Lower lobe of right lung (tissue), 2 donors: ENCODE measurements at regions not wholly inside any gene's neighbourhood (a gene's known extent, or its start where the extent isn't known, plus 50 kb on each side); places are given as distances from the start of the nearest gene placed in this dataset.
"Not testable (repeated sequence)": the region's sequence is repeated elsewhere in the genome, so short reads cannot be mapped to it uniquely, and the experiment has no call there.

Experiments
- ATAC-seq, 2 donors: fragments of 200-7000 bp; cut with Tn5 transposase; one replicate each; pipeline ENCODE4 v1.9.1; 2020 to 2022; ENCODE audit warnings: mild to moderate bottlenecking in 2 of 2, moderate library complexity in 2 of 2
- DNase-seq: peaks from one replicate; pipeline ENCODE4 v3.0.0-alpha.2; 2020
- H3K27ac ChIP-seq: fragments of 200-600 bp; one replicate; pipeline ENCODE4 v1.8.0; 2022
- H3K27me3 ChIP-seq: fragments of 200-600 bp; one replicate; pipeline ENCODE4 v1.8.0; 2022; ENCODE audit warnings: low read depth
- H3K36me3 ChIP-seq: fragments of 200-600 bp; one replicate; pipeline ENCODE4 v1.8.0; 2022; ENCODE audit warnings: mild to moderate bottlenecking
- H3K4me1 ChIP-seq: fragments of 200-600 bp; one replicate; pipeline ENCODE4 v1.8.0; 2022
- H3K4me3 ChIP-seq: fragments of 200-600 bp; one replicate; pipeline ENCODE4 v1.8.0; 2022; ENCODE audit warnings: mild to moderate bottlenecking
- H3K9me3 ChIP-seq: fragments of 200-600 bp; one replicate; pipeline ENCODE4 v1.8.0; 2022
- CTCF ChIP-seq: fragments of 200-600 bp; IDR thresholded peaks from one replicate; pipeline ENCODE4 v1.8.0; 2022; ENCODE audit warnings: antibody characterized with exemption, mild to moderate bottlenecking
- intact Hi-C: fragments of 100-400 bp; cut with DNase I; formaldehyde crosslinking; loops from one replicate; pipeline ENCODE4 v1.11.0; 2022
- donor health status: DM: no; HTN: yes; CAD: no; lungs with severe emphysema.

GRCh38 chr1:146486300-146487014, 257.6 kb upstream of the NOTCH2NLA start:
- H3K27me3 ChIP-seq, H3K4me1 ChIP-seq, H3K36me3 ChIP-seq, intact Hi-C loops, H3K9me3 ChIP-seq: not testable (repeated sequence)
- Histone ChIP-seq H3K4me3 (peak overlapping the region; percentile 40), H3K27ac (peak overlapping the region; percentile 49)
- peak; percentile 88 to 94 for ATAC-seq
- DNase-seq, result peak; percentile 47

- DNase-seq, ATAC-seq, H3K4me1 ChIP-seq, H3K27me3 ChIP-seq, H3K27ac ChIP-seq, H3K4me3 ChIP-seq, H3K36me3 ChIP-seq, H3K9me3 ChIP-seq, intact Hi-C loops: not testable (repeated sequence)
These were observed 255.4 kb upstream of the NOTCH2NLA start for GRCh38 chr1:146484195-146484594.

GRCh38 chr1:146479188-146479587, 250.4 kb upstream of the NOTCH2NLA start:
- H3K9me3 ChIP-seq, H3K4me3 ChIP-seq, H3K4me1 ChIP-seq, ATAC-seq, intact Hi-C loops, H3K27ac ChIP-seq, DNase-seq, H3K36me3 ChIP-seq, H3K27me3 ChIP-seq: not testable (repeated sequence)

DNA sequence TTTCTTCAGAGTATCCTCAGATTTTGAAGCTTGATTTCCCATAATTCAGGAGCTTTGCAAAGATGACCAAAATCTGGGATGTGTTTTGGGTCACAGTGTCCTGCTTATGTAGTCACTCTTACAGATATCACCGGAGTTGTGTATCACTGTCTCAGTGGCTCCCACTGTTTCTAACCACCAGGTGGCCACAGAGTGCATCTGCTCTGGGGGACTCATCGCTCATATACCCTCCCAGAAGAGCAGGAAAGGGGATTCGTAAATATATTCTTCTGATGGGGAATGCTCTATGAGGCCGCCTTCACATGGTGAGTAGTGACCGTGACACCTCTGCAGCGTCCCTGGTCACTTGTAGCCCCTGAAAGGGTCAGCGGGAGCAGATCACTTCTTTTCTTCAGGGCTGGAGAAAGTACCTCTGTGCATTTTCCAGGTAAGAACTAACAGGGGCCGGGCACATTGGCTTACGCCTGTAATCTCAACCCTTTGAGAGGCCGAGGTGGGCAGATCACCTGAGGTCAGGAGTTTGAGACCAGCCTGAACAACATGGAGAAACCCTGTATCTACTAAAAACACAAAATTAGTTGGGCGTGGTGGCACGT, 249.4 kb upstream of the NOTCH2NLA start:
- intact Hi-C loops, DNase-seq, H3K4me1 ChIP-seq, H3K36me3 ChIP-seq, H3K9me3 ChIP-seq, H3K27me3 ChIP-seq, H3K27ac ChIP-seq, H3K4me3 ChIP-seq: not testable (repeated sequence)
- peak; percentile 60 for TF ChIP-seq CTCF
- ATAC-seq, result peak; percentile 59

DNA sequence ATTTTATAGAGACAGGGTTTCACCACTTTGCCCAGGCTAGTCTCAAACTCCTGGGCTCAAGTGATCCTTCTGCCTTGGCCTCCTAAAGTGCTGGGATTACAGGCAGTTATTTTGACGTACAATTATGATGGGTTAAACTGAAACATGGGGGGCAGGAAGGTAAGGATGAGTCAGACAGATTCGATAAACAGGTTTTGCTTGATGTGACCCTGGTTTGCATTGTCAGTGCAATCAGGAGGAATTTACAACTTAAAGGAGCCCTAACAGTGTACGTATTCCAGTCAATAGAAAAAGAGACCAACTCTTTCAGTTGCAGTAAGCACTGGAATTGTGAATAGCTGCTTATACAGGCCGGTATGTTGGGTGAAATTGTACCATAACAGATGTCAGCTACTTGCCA, 246.3 kb upstream of the NOTCH2NLA start:
- H3K27me3 ChIP-seq, H3K4me3 ChIP-seq, ATAC-seq, H3K36me3 ChIP-seq, H3K27ac ChIP-seq, H3K9me3 ChIP-seq, DNase-seq, intact Hi-C loops, H3K4me1 ChIP-seq: not testable (repeated sequence)

DNA sequence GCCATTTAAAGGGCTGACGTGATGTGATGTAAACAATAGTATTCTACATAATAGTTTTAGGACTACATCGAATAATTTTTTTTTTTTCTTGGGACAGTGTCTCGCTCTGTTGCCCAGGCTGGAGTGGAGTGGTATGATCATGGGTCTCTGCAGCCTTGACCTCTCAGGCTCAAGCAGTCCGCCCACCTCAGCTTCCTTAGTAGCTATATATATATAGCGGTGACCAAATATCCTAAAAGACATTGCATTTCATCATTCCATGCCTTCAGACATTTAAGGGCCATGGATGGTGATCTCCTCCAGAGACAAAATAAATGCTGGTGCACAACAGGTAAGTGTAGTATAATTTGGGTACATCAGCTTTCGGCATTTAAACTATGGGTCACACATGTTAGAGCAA, 245.4 kb upstream of the NOTCH2NLA start:
- DNase-seq, H3K27ac ChIP-seq, H3K36me3 ChIP-seq, H3K27me3 ChIP-seq, H3K9me3 ChIP-seq, ATAC-seq, H3K4me3 ChIP-seq, intact Hi-C loops, H3K4me1 ChIP-seq: not testable (repeated sequence)

DNA sequence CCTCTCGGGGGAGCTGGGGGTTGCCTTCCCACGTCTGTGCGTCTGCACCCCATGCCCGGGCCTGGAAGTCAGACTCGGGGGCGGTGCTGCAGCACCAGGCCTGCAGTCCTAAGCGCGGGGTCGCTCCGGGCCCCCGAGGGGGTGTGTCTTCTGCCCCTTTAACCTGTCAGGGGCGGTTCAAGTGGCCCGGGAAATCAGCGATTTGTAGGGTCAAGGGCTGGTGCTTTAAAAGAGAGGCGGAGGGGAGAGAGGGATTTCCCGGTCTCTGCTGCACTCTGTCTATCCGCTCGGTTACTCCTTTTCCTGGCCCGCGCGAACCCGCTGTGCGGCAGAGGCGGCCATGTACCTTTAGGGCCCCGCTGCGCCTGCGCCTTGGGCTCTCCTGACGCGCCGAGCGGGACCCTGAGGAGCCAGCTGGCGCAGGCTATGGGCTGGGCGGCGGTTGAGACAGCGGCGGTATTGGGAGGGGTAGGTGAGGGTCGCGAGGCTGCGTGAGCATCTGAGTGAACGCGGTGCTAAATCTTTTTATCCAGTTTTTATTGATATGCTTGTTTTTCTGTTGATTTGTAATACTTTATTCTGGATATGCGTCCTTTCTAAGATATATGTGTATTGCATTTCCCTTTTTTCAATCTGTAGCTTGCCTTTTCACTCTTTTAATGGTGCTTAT, 243.5 kb upstream of the NOTCH2NLA start:
- H3K27me3 ChIP-seq, H3K4me1 ChIP-seq, intact Hi-C loops, H3K9me3 ChIP-seq, H3K36me3 ChIP-seq: not testable (repeated sequence)
- Histone ChIP-seq H3K27ac (peak overlapping the region; percentile 61), H3K4me3 (peak overlapping the region; percentile 58)
- peak; percentile 85 for DNase-seq
- peak; percentile 96 to 99 for ATAC-seq

- ATAC-seq, H3K4me3 ChIP-seq, DNase-seq, H3K4me1 ChIP-seq, intact Hi-C loops, H3K27me3 ChIP-seq, H3K27ac ChIP-seq, H3K36me3 ChIP-seq, H3K9me3 ChIP-seq: not testable (repeated sequence)
These were observed 231.1 kb upstream of the NOTCH2NLA start for GRCh38 chr1:146459939-146460338.

DNA sequence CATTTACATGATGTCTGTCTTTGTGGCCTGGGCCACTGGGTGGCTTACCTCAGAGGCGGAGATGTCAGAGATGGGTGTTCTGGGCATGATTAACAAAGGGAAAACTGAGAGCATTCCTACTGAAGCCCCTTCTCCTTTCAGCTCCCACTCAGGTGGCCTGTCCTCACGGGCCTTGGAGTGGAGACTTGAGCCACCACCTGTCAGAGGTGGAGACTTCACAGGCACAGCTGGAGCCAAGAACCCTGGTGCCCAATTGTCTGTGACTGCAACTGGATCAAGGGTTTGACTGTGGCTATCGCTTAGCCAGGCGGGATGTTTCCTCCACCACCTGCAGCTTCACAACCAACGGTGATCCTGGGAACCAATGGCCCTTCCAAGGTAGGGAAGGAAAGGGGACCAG, 230.5 kb upstream of the NOTCH2NLA start:
- H3K4me1 ChIP-seq, H3K36me3 ChIP-seq, intact Hi-C loops, H3K27ac ChIP-seq, DNase-seq, H3K9me3 ChIP-seq, ATAC-seq, H3K4me3 ChIP-seq, H3K27me3 ChIP-seq: not testable (repeated sequence)

GRCh38 chr1:146448877-146449246, 220.0 kb upstream of the NOTCH2NLA start:
- DNase-seq, H3K36me3 ChIP-seq, H3K27me3 ChIP-seq, intact Hi-C loops, H3K4me1 ChIP-seq, H3K9me3 ChIP-seq, H3K4me3 ChIP-seq, H3K27ac ChIP-seq: not testable (repeated sequence)
- peak in 1 of 2 donors; percentile 12 for ATAC-seq
